ENCODE measurements at regions not wholly inside any gene's neighbourhood (a gene's known extent, or its start where the extent isn't known, plus 50 kb on each side); places are given as distances from the start of the nearest gene placed in this dataset.

- POLR2A ChIA-PET, result no interaction called here
- no peaks in the 10 kb centered on the region for H3K9me3 ChIP-seq (ENCODE audit: control insufficient read depth, insufficient read depth, low read depth, low read length)
- H3K4me1 ChIP-seq (ENCODE audit: control insufficient read depth, insufficient read depth, low read length), result no peaks in the 10 kb centered on the region
- no peaks in the 10 kb centered on the region for H3K36me3 ChIP-seq (ENCODE audit: control insufficient read depth in 2 of 2, insufficient read depth in 1 of 2, low read length in 2 of 2)
- CTCF ChIA-PET, result interaction anchor here (1.0 kb wide), 1 partner anchor 14 kb away, joined by 3 read pairs; no protein-coding TSS in a partner anchor
- H3K4me3 ChIP-seq (ENCODE audit: low read depth, low read length), result no peak overlapping the region
- H3K27ac ChIP-seq (ENCODE audit: extremely low read depth, low read depth, low read length), result no peak overlapping the region
- TF ChIP-seq ZNF548 (tag by site-specific recombination; IDR thresholded peaks at IDR 0.05) (no peak), ZSCAN23 (tag by site-specific recombination; IDR thresholded peaks at IDR 0.05) (no peak), ZNF423 (tag by site-specific recombination; IDR thresholded peaks at IDR 0.05) (no peak), ZNF792 (tag by site-specific recombination; IDR thresholded peaks at IDR 0.05) (no peak), KLF17 (tag by site-specific recombination; IDR thresholded peaks at IDR 0.05) (no peak), ZNF132 (tag by site-specific recombination; IDR thresholded peaks at IDR 0.05; ENCODE audit: borderline replicate concordance) (no peak), INSM2 (tag by site-specific recombination; IDR thresholded peaks at IDR 0.05) (no peak), ZNF24 (tag by site-specific recombination; IDR thresholded peaks at IDR 0.05) (no peak), ZNF701 (tag by site-specific recombination; IDR thresholded peaks at IDR 0.05) (no peak), MZF1 (tag by site-specific recombination; IDR thresholded peaks at IDR 0.05; ENCODE audit: borderline replicate concordance) (no peak), ZNF23 (tag by site-specific recombination; IDR thresholded peaks at IDR 0.05; ENCODE audit: borderline replicate concordance) (no peak), ZNF501 (tag by site-specific recombination; IDR thresholded peaks at IDR 0.05) (no peak), ZNF214 (tag by site-specific recombination; IDR thresholded peaks at IDR 0.05; ENCODE audit: borderline replicate concordance) (no peak), ZBTB7A (tag by site-specific recombination; IDR thresholded peaks at IDR 0.05; ENCODE audit: low read depth) (no peak), PRDM1 (tag by site-specific recombination; IDR thresholded peaks at IDR 0.05) (no peak), ZNF335 (tag by site-specific recombination; conservative IDR thresholded peaks at IDR 0.05) (no peak), ZNF10 (tag by site-specific recombination; IDR thresholded peaks at IDR 0.05) (no peak), ZNF639 (tag by site-specific recombination; IDR thresholded peaks at IDR 0.05) (no peak)
Observed at GRCh38 chr5:67259548-67260215, 63.1 kb upstream of the CD180 start.

- Histone ChIP-seq H3K4me3 (ENCODE audit: low read depth, low read length) (no peak overlapping the region), H3K36me3 (ENCODE audit: control insufficient read depth in 2 of 2, insufficient read depth in 1 of 2, low read length in 2 of 2) (no peaks in the 10 kb centered on the region), H3K27ac (ENCODE audit: extremely low read depth, low read depth, low read length) (no peak overlapping the region), H3K9me3 (ENCODE audit: control insufficient read depth, insufficient read depth, low read depth, low read length) (no peaks in the 10 kb centered on the region), H3K4me1 (ENCODE audit: control insufficient read depth, insufficient read depth, low read length) (no peaks in the 10 kb centered on the region)
- POLR2A ChIA-PET, result no interaction called here
- CTCF ChIA-PET, result interaction anchor here (0.8 kb wide), 1 partner anchor 11 kb away, joined by 3 read pairs; no protein-coding TSS in a partner anchor
- TF ChIP-seq PRDM1 (tag by site-specific recombination; IDR thresholded peaks at IDR 0.05) (peak; percentile 50; the same call in 1 of the 2 replicates), ZNF366 (tag by site-specific recombination; conservative IDR thresholded peaks at IDR 0.05) (0 out of 2 replicates have a peak, but pooled peaks have one; percentile 21), FEZF1 (tag by site-specific recombination; IDR thresholded peaks at IDR 0.05) (no peak), HOXA7 (CRISPR knock-in tag; IDR thresholded peaks at IDR 0.05; ENCODE audit: borderline replicate concordance) (no peak)
Observed at GRCh38 chr5:67257500-67257899, 60.9 kb upstream of the CD180 start.

Data from HEK293 (cell line).